OCI-LY3 (cell line): ENCODE measurements at regions not wholly inside any gene's neighbourhood (a gene's known extent, or its start where the extent isn't known, plus 50 kb on each side); places are given as distances from the start of the nearest gene placed in this dataset.

Experiments used
- EZH2phosphoT487 ChIP-seq: fragments of 200-600 bp; shearing (Covaris generic); IDR thresholded peaks from 2 replicates; pipeline ENCODE4 v1.6.1; 2018; ENCODE audit warnings: antibody characterized with exemption, mixed run types, low read depth
- TF ChIP-seq, protein P1 (sequence below): fragments of 200-600, 300-600 bp; sonication (generic); IDR thresholded peaks from 2 replicates; pipeline ENCODE4 v1.5.1; 2014; ENCODE audit warnings: antibody characterized with exemption, low read length, low read depth

GRCh38 chr13:58926858-58927257, 1236.9 kb downstream of the DIAPH3 start:
- TF ChIP-seq, protein P1, sequence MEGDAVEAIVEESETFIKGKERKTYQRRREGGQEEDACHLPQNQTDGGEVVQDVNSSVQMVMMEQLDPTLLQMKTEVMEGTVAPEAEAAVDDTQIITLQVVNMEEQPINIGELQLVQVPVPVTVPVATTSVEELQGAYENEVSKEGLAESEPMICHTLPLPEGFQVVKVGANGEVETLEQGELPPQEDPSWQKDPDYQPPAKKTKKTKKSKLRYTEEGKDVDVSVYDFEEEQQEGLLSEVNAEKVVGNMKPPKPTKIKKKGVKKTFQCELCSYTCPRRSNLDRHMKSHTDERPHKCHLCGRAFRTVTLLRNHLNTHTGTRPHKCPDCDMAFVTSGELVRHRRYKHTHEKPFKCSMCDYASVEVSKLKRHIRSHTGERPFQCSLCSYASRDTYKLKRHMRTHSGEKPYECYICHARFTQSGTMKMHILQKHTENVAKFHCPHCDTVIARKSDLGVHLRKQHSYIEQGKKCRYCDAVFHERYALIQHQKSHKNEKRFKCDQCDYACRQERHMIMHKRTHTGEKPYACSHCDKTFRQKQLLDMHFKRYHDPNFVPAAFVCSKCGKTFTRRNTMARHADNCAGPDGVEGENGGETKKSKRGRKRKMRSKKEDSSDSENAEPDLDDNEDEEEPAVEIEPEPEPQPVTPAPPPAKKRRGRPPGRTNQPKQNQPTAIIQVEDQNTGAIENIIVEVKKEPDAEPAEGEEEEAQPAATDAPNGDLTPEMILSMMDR: no peak
- no peak for TF ChIP-seq EZH2phosphoT487
